WTC11 (cell line): ENCODE measurements at regions not wholly inside any gene's neighbourhood (a gene's known extent, or its start where the extent isn't known, plus 50 kb on each side); places are given as distances from the start of the nearest gene placed in this dataset.

Experiments
- ATAC-seq: fragments of 200-7000 bp; cut with Tn5 transposase; 2 replicates; pipeline ENCODE4 v1.10.0; 2021; ENCODE audit warnings: mild to moderate bottlenecking, moderate library complexity
- CTCF ChIA-PET: fragments of 300-600 bp; sonication (Branson Sonifier 250); formaldehyde crosslinking; loops from one replicate; lab custom pipeline; 2021; ENCODE audit warnings: antibody characterized with exemption; lab: Charles Lee
- POLR2A ChIA-PET: fragments of 350-600 bp; sonication (Branson Sonifier 250); formaldehyde crosslinking; loops from one replicate; lab custom pipeline; 2021; ENCODE audit warnings: antibody characterized with exemption; lab: Charles Lee
- DNase-seq: peaks from one replicate; pipeline ENCODE4 v3.0.0; 2021; ENCODE audit warnings: low spot score
- H3K27ac Mint-ChIP-seq: 2 replicates; pipeline ENCODE4 v1.8.0; 2021; ENCODE audit warnings: mixed read lengths
- H3K27me3 Mint-ChIP-seq: 2 replicates; pipeline ENCODE4 v1.8.0; 2021; ENCODE audit warnings: low read depth, mild to moderate bottlenecking, moderate library complexity, mixed read lengths
- H3K36me3 Mint-ChIP-seq: 2 replicates; pipeline ENCODE4 v1.8.0; 2021; ENCODE audit warnings: mixed read lengths
- H3K4me1 Mint-ChIP-seq: 2 replicates; pipeline ENCODE4 v1.8.0; 2022; ENCODE audit warnings: mixed read lengths
- H3K4me3 Mint-ChIP-seq: 2 replicates; pipeline ENCODE4 v1.8.0; 2021; ENCODE audit warnings: mild to moderate bottlenecking, moderate library complexity, mixed read lengths
- H3K9me3 Mint-ChIP-seq: 2 replicates; pipeline ENCODE4 v1.8.0; 2021; ENCODE audit warnings: mixed read lengths
- ELF4 ChIP-seq: sonication (generic); formaldehyde crosslinking; IDR thresholded peaks from 2 replicates; pipeline ENCODE4 v1.8.1; 2022; ENCODE audit warnings: low read depth, mild to moderate bottlenecking, moderate library complexity, missing genetic modification reagents
- EMX1 ChIP-seq: fragments of 250-450 bp; sonication (Bioruptor Pico); IDR thresholded peaks from 2 replicates; pipeline ENCODE4 v1.8.0; 2021; ENCODE audit warnings: mild to moderate bottlenecking
- KAT7 ChIP-seq: sonication (generic); formaldehyde crosslinking; IDR thresholded peaks from 2 replicates; pipeline ENCODE4 v1.8.1; 2023; ENCODE audit warnings: missing genetic modification reagents, mild to moderate bottlenecking, borderline replicate concordance
- NFE2L1 ChIP-seq: sonication (generic); formaldehyde crosslinking; IDR thresholded peaks from 2 replicates; pipeline ENCODE4 v1.8.1; 2023; ENCODE audit warnings: missing genetic modification reagents
- NR2C2 ChIP-seq: sonication (generic); formaldehyde crosslinking; IDR thresholded peaks from 2 replicates; pipeline ENCODE4 v1.8.0; 2022; ENCODE audit warnings: mild to moderate bottlenecking, missing genetic modification reagents
- RELA ChIP-seq: sonication (generic); formaldehyde crosslinking; IDR thresholded peaks from 2 replicates; pipeline ENCODE4 v1.8.1; 2022; ENCODE audit warnings: missing genetic modification reagents, mild to moderate bottlenecking, borderline replicate concordance
- RORB ChIP-seq: fragments of 250-450 bp; sonication (Bioruptor Pico); IDR thresholded peaks from 2 replicates; pipeline ENCODE4 v1.9.0; 2021; ENCODE audit warnings: mild to moderate bottlenecking
- SMAD4 ChIP-seq: sonication (generic); formaldehyde crosslinking; IDR thresholded peaks from 2 replicates; pipeline ENCODE4 v1.8.0; 2022; ENCODE audit warnings: mild to moderate bottlenecking, missing genetic modification reagents
- TEAD4 ChIP-seq: sonication (generic); formaldehyde crosslinking; IDR thresholded peaks from 2 replicates; pipeline ENCODE4 v1.8.0; 2022; ENCODE audit warnings: mild to moderate bottlenecking, missing genetic modification reagents
- TP53 ChIP-seq: sonication (generic); formaldehyde crosslinking; IDR thresholded peaks from 2 replicates; pipeline ENCODE4 v1.8.1; 2023; ENCODE audit warnings: mild to moderate bottlenecking, missing genetic modification reagents
- ZNF138 ChIP-seq: sonication (generic); formaldehyde crosslinking; conservative IDR thresholded peaks from 2 replicates; pipeline ENCODE4 v1.8.1; 2022; ENCODE audit warnings: mild to moderate bottlenecking, moderate library complexity, missing genetic modification reagents
- TF ChIP-seq, protein P1 (sequence below): sonication (generic); formaldehyde crosslinking; IDR thresholded peaks from 2 replicates; pipeline ENCODE4 v1.8.0; 2023; ENCODE audit warnings: mild to moderate bottlenecking, missing genetic modification reagents
- TF ChIP-seq, protein P2 (sequence below): sonication (generic); formaldehyde crosslinking; IDR thresholded peaks from 2 replicates; pipeline ENCODE4 v1.8.1; 2023; ENCODE audit warnings: mild to moderate bottlenecking, missing genetic modification reagents, moderate library complexity
- TF ChIP-seq, protein P3 (sequence below): fragments of 250-450 bp; sonication (Bioruptor Pico); IDR thresholded peaks from 2 replicates; pipeline ENCODE4 v1.9.0; 2021; ENCODE audit warnings: moderate library complexity, mild to moderate bottlenecking, inconsistent platforms, borderline replicate concordance
- TF ChIP-seq, protein P4 (sequence below): sonication (generic); formaldehyde crosslinking; IDR thresholded peaks from 2 replicates; pipeline ENCODE4 v1.8.1; 2022; ENCODE audit warnings: low read depth, mild to moderate bottlenecking, moderate library complexity, missing genetic modification reagents, borderline replicate concordance
- TF ChIP-seq, protein P5 (sequence below): sonication (generic); formaldehyde crosslinking; IDR thresholded peaks from 2 replicates; pipeline ENCODE4 v1.8.0; 2022; ENCODE audit warnings: mild to moderate bottlenecking, missing genetic modification reagents
- TF ChIP-seq, protein P6 (sequence below): sonication (generic); formaldehyde crosslinking; conservative IDR thresholded peaks from 2 replicates; pipeline ENCODE4 v1.8.1; 2023; ENCODE audit warnings: mild to moderate bottlenecking, low read depth, missing genetic modification reagents, moderate library complexity
- TF ChIP-seq, protein P7 (sequence below): sonication (generic); formaldehyde crosslinking; IDR thresholded peaks from 2 replicates; pipeline ENCODE4 v1.8.1; 2022; ENCODE audit warnings: mild to moderate bottlenecking, moderate library complexity, missing genetic modification reagents
- TF ChIP-seq, protein P8 (sequence below): sonication (generic); formaldehyde crosslinking; IDR thresholded peaks from 2 replicates; pipeline ENCODE4 v1.8.1; 2023; ENCODE audit warnings: mild to moderate bottlenecking, missing genetic modification reagents
- TF ChIP-seq, protein P9 (sequence below): sonication (generic); formaldehyde crosslinking; conservative IDR thresholded peaks from 2 replicates; pipeline ENCODE4 v1.8.1; 2022; ENCODE audit warnings: mild to moderate bottlenecking, missing genetic modification reagents

DNA sequence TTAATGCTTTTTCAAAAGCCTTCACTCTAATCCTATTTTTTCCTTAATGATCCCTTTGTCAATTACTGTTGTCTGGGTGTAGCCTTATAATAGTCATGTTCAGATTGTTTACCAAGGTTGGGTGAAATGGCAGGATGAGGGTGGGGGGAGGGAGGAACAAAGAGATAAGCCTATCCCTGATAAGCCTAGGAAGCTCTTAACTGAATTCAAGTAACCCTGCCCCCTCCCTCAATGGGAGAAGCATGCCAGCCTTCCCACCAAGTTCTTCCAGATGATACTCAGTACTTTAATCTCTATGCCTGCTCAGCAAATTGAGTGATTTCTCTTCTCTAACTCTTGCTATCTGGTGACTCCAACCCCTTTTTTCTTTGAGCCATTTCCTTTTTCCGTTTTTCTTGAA, 180.3 kb upstream of the ETAA1 start:
- Mint-ChIP-seq H3K9me3 (peaks cover 23% of the 10 kb centered on the region), H3K36me3 (peaks cover 23% of the 10 kb centered on the region), H3K4me1 (peaks cover 36% of the 10 kb centered on the region), H3K4me3 (no peak overlapping the region), H3K27ac (peak overlapping the region; percentile 41; the same call in 1 of the 2 replicates)
- DNase-seq, result no peak
- ATAC-seq, result no peak
- no peak for TF ChIP-seq ELF4 (CRISPR knock-in tag)
- TF ChIP-seq, protein P1, sequence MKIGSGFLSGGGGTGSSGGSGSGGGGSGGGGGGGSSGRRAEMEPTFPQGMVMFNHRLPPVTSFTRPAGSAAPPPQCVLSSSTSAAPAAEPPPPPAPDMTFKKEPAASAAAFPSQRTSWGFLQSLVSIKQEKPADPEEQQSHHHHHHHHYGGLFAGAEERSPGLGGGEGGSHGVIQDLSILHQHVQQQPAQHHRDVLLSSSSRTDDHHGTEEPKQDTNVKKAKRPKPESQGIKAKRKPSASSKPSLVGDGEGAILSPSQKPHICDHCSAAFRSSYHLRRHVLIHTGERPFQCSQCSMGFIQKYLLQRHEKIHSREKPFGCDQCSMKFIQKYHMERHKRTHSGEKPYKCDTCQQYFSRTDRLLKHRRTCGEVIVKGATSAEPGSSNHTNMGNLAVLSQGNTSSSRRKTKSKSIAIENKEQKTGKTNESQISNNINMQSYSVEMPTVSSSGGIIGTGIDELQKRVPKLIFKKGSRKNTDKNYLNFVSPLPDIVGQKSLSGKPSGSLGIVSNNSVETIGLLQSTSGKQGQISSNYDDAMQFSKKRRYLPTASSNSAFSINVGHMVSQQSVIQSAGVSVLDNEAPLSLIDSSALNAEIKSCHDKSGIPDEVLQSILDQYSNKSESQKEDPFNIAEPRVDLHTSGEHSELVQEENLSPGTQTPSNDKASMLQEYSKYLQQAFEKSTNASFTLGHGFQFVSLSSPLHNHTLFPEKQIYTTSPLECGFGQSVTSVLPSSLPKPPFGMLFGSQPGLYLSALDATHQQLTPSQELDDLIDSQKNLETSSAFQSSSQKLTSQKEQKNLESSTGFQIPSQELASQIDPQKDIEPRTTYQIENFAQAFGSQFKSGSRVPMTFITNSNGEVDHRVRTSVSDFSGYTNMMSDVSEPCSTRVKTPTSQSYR (CRISPR knock-in tag), result no peak
- TF ChIP-seq, all 79 proteins: peak for 0
- CTCF ChIA-PET, result no interaction called here
- POLR2A ChIA-PET, result no interaction called here
- no peaks in the 10 kb centered on the region for H3K27me3 Mint-ChIP-seq

DNA sequence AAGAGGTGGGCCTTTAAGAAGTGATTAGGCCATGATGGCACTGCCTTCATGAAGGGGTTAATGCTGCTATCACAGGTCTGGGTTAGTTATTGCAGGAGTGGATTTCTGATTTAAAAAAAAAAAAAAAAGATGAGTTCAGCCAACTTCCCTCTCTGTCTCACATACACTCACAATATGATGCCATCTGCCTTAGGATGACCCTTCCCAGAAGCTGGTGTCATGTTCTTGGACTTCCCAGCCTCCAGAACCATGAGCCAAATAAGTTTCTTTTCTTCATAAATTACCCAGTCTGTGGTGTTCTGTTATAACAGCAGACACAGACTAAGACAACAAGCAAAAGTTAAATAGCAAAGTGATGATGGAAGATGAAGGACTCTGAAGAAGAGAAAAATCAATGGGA, 179.7 kb upstream of the ETAA1 start:
- Mint-ChIP-seq H3K27me3 (no peaks in the 10 kb centered on the region), H3K9me3 (peaks cover 23% of the 10 kb centered on the region), H3K4me1 (peaks cover 36% of the 10 kb centered on the region), H3K27ac (no peak overlapping the region), H3K36me3 (peaks cover 23% of the 10 kb centered on the region), H3K4me3 (no peak overlapping the region)
- CTCF ChIA-PET, result interaction anchor here (1.0 kb wide), 1 partner anchor 17 kb away, joined by 4 read pairs; no protein-coding TSS in a partner anchor
- POLR2A ChIA-PET, result no interaction called here
- ATAC-seq (no peak), DNase-seq (no peak)
- no peak for TF ChIP-seq NR2C2 (CRISPR knock-in tag)

DNA sequence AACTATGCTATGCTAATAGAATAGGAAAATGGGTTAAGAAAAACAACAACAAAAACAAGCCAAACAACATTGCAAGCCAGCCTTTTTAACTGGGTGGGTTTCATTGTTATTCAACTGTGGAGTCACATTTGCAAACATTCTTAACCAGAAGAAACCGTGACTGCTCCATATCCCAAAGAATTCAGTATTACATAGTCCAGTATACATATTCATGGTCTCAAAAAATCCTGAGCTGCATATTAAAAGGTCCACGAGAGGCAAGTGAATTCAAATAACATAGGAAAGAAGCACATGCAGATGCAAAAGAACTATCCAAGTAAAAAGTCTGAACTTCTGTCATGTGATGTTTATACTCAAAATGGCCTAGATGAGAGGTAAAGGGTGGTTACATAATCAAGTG, 179.1 kb upstream of the ETAA1 start:
- Mint-ChIP-seq H3K4me1 (peaks cover 35% of the 10 kb centered on the region), H3K36me3 (peaks cover 23% of the 10 kb centered on the region), H3K27me3 (no peaks in the 10 kb centered on the region), H3K27ac (no peak overlapping the region), H3K9me3 (peaks cover 23% of the 10 kb centered on the region), H3K4me3 (no peak overlapping the region)
- ChIA-PET CTCF (interaction anchor here (1.0 kb wide), 1 partner anchor 16 kb away, joined by 4 read pairs; no protein-coding TSS in a partner anchor), POLR2A (no interaction called here)
- ATAC-seq (no peak), DNase-seq (no peak)
- TF ChIP-seq EMX1 (no peak), ZNF138 (no peak), RORB (no peak), NFE2L1 (no peak), RELA (CRISPR knock-in tag) (no peak), KAT7 (no peak), TP53 (CRISPR knock-in tag) (no peak), TEAD4 (CRISPR knock-in tag) (no peak), SMAD4 (no peak)
- TF ChIP-seq, protein P2, sequence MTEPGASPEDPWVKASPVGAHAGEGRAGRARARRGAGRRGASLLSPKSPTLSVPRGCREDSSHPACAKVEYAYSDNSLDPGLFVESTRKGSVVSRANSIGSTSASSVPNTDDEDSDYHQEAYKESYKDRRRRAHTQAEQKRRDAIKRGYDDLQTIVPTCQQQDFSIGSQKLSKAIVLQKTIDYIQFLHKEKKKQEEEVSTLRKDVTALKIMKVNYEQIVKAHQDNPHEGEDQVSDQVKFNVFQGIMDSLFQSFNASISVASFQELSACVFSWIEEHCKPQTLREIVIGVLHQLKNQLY (CRISPR knock-in tag), result no peak
- TF ChIP-seq, protein P3, sequence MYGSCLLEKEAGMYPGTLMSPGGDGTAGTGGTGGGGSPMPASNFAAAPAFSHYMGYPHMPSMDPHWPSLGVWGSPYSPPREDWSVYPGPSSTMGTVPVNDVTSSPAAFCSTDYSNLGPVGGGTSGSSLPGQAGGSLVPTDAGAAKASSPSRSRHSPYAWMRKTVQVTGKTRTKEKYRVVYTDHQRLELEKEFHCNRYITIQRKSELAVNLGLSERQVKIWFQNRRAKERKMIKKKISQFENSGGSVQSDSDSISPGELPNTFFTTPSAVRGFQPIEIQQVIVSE (CRISPR knock-in tag), result no peak
- TF ChIP-seq, protein P4, sequence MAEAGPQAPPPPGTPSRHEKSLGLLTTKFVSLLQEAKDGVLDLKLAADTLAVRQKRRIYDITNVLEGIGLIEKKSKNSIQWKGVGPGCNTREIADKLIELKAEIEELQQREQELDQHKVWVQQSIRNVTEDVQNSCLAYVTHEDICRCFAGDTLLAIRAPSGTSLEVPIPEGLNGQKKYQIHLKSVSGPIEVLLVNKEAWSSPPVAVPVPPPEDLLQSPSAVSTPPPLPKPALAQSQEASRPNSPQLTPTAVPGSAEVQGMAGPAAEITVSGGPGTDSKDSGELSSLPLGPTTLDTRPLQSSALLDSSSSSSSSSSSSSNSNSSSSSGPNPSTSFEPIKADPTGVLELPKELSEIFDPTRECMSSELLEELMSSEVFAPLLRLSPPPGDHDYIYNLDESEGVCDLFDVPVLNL (CRISPR knock-in tag), result no peak
- TF ChIP-seq, protein P5, sequence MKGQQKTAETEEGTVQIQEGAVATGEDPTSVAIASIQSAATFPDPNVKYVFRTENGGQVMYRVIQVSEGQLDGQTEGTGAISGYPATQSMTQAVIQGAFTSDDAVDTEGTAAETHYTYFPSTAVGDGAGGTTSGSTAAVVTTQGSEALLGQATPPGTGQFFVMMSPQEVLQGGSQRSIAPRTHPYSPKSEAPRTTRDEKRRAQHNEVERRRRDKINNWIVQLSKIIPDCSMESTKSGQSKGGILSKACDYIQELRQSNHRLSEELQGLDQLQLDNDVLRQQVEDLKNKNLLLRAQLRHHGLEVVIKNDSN (CRISPR knock-in tag), result no peak
- TF ChIP-seq, protein P6, sequence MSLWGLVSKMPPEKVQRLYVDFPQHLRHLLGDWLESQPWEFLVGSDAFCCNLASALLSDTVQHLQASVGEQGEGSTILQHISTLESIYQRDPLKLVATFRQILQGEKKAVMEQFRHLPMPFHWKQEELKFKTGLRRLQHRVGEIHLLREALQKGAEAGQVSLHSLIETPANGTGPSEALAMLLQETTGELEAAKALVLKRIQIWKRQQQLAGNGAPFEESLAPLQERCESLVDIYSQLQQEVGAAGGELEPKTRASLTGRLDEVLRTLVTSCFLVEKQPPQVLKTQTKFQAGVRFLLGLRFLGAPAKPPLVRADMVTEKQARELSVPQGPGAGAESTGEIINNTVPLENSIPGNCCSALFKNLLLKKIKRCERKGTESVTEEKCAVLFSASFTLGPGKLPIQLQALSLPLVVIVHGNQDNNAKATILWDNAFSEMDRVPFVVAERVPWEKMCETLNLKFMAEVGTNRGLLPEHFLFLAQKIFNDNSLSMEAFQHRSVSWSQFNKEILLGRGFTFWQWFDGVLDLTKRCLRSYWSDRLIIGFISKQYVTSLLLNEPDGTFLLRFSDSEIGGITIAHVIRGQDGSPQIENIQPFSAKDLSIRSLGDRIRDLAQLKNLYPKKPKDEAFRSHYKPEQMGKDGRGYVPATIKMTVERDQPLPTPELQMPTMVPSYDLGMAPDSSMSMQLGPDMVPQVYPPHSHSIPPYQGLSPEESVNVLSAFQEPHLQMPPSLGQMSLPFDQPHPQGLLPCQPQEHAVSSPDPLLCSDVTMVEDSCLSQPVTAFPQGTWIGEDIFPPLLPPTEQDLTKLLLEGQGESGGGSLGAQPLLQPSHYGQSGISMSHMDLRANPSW, result no peak
- TF ChIP-seq, protein P7, sequence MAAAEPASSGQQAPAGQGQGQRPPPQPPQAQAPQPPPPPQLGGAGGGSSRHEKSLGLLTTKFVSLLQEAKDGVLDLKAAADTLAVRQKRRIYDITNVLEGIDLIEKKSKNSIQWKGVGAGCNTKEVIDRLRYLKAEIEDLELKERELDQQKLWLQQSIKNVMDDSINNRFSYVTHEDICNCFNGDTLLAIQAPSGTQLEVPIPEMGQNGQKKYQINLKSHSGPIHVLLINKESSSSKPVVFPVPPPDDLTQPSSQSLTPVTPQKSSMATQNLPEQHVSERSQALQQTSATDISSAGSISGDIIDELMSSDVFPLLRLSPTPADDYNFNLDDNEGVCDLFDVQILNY (CRISPR knock-in tag), result no peak
- TF ChIP-seq, protein P8, sequence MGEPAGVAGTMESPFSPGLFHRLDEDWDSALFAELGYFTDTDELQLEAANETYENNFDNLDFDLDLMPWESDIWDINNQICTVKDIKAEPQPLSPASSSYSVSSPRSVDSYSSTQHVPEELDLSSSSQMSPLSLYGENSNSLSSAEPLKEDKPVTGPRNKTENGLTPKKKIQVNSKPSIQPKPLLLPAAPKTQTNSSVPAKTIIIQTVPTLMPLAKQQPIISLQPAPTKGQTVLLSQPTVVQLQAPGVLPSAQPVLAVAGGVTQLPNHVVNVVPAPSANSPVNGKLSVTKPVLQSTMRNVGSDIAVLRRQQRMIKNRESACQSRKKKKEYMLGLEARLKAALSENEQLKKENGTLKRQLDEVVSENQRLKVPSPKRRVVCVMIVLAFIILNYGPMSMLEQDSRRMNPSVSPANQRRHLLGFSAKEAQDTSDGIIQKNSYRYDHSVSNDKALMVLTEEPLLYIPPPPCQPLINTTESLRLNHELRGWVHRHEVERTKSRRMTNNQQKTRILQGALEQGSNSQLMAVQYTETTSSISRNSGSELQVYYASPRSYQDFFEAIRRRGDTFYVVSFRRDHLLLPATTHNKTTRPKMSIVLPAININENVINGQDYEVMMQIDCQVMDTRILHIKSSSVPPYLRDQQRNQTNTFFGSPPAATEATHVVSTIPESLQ (CRISPR knock-in tag), result no peak
- TF ChIP-seq, protein P9, sequence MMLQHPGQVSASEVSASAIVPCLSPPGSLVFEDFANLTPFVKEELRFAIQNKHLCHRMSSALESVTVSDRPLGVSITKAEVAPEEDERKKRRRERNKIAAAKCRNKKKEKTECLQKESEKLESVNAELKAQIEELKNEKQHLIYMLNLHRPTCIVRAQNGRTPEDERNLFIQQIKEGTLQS, result no peak
